Peyer's patch (tissue), 4 donors: ENCODE measurements at regions not wholly inside any gene's neighbourhood (a gene's known extent, or its start where the extent isn't known, plus 50 kb on each side); places are given as distances from the start of the nearest gene placed in this dataset.
"Not testable (repeated sequence)": the region's sequence is repeated elsewhere in the genome, so short reads cannot be mapped to it uniquely, and the experiment has no call there.

ENCODE experiments used
- DNase-seq, 3 donors: peaks; one replicate each; pipeline ENCODE4 v3.0.0-alpha.2; 2017 to 2019
- H3K27ac ChIP-seq, 4 donors: fragments of 200-600 bp; sonication (generic); one replicate each; pipeline ENCODE4 v1.5.1; 2016 to 2019
- H3K27me3 ChIP-seq, 2 donors: fragments of 200-600 bp; sonication (generic); one replicate each; pipeline ENCODE4 v1.5.1; 2019
- H3K36me3 ChIP-seq, 3 donors: fragments of 200-600 bp; sonication (generic); one replicate each; pipeline ENCODE4 v1.5.1; 2016 to 2019
- H3K4me1 ChIP-seq, 4 donors: fragments of 200-600 bp; sonication (generic); one replicate each; pipeline ENCODE4 v1.5.1; 2016 to 2019
- H3K4me3 ChIP-seq, 4 donors: fragments of 200-600 bp; sonication (generic); 1 replicate in 3 of 4; 2 replicates in 1 of 4; pipeline ENCODE4 v1.5.1; 2016 to 2019; ENCODE audit warnings: mild to moderate bottlenecking in 1 of 4
- H3K9me3 ChIP-seq, 4 donors: fragments of 200-600 bp; sonication (generic); one replicate each; pipeline ENCODE4 v1.5.1; 2016 to 2019; ENCODE audit warnings: mild to moderate bottlenecking in 1 of 4
- CTCF ChIP-seq, 6 experiments: fragments of 450-650 bp in 4 of 6; fragments of 200-600 bp in 2 of 6; sonication (generic) in 1 of 6; IDR thresholded peaks; one replicate each; pipeline ENCODE4 v1.5.1; 2017 to 2019; ENCODE audit warnings: antibody characterized with exemption in 6 of 6, mild to moderate bottlenecking in 3 of 6, moderate library complexity in 1 of 6
- POLR2A ChIP-seq, 2 donors: fragments of 450-650 bp; IDR thresholded peaks; one replicate each; pipeline ENCODE4 v1.5.1; 2017; ENCODE audit warnings: antibody characterized with exemption in 2 of 2, mild to moderate bottlenecking in 2 of 2, moderate library complexity in 2 of 2

- Histone ChIP-seq H3K36me3 (no peaks in the 10 kb centered on the region), H3K27ac (no peak overlapping the region), H3K4me1 (no peaks in the 10 kb centered on the region), H3K27me3 (no peaks in the 10 kb centered on the region), H3K4me3 (no peak overlapping the region), H3K9me3 (no peaks in the 10 kb centered on the region)
- DNase-seq = no peak
- TF ChIP-seq POLR2A (IDR thresholded peaks at IDR 0.05) (no peak), CTCF (IDR thresholded peaks at IDR 0.05) (no peak)
These were observed 110.0 kb downstream of the PSAT1 start for GRCh38 chr9:78406933-78407332.

- no peak for DNase-seq
- H3K9me3 ChIP-seq = no peaks in the 10 kb centered on the region
These were observed 110.8 kb downstream of the PSAT1 start for GRCh38 chr9:78407636-78408312.

GRCh38 chr9:78408388-78408787, 111.5 kb downstream of the PSAT1 start:
- Histone ChIP-seq H3K27me3 (no peaks in the 10 kb centered on the region), H3K4me1 (no peaks in the 10 kb centered on the region), H3K9me3 (no peaks in the 10 kb centered on the region), H3K36me3 (no peaks in the 10 kb centered on the region), H3K4me3 (no peak overlapping the region), H3K27ac (no peak overlapping the region)
- TF ChIP-seq CTCF (IDR thresholded peaks at IDR 0.05) (no peak), POLR2A (IDR thresholded peaks at IDR 0.05) (no peak)
- DNase-seq = no peak

More at GRCh38 chr9:78407636-78408312, 110.8 kb downstream of the PSAT1 start:
- H3K4me3 ChIP-seq = no peak overlapping the region
- H3K36me3 ChIP-seq = no peaks in the 10 kb centered on the region
- no peak overlapping the region for H3K27ac ChIP-seq
- H3K27me3 ChIP-seq = no peaks in the 10 kb centered on the region
- TF ChIP-seq CTCF (IDR thresholded peaks at IDR 0.05) (no peak), POLR2A (IDR thresholded peaks at IDR 0.05) (no peak)
- H3K4me1 ChIP-seq = no peaks in the 10 kb centered on the region

- not testable (repeated sequence) for H3K4me1 ChIP-seq, DNase-seq, H3K36me3 ChIP-seq, H3K4me3 ChIP-seq, H3K27ac ChIP-seq, H3K27me3 ChIP-seq, H3K9me3 ChIP-seq
These were observed 113.1 kb downstream of the PSAT1 start for GRCh38 chr9:78409928-78410510.

GRCh38 chr9:78422309-78422708, 125.4 kb downstream of the PSAT1 start:
- no peak for DNase-seq
- no peaks in the 10 kb centered on the region for H3K27me3 ChIP-seq
- no peaks in the 10 kb centered on the region for H3K4me1 ChIP-seq
- H3K36me3 ChIP-seq = no peaks in the 10 kb centered on the region
- H3K9me3 ChIP-seq = no peaks in the 10 kb centered on the region
- H3K4me3 ChIP-seq = no peak overlapping the region
- H3K27ac ChIP-seq = no peak overlapping the region
- TF ChIP-seq POLR2A (IDR thresholded peaks at IDR 0.05) (no peak), CTCF (IDR thresholded peaks at IDR 0.05) (no peak)

GRCh38 chr9:78424299-78424698, 127.4 kb downstream of the PSAT1 start:
- no peak for TF ChIP-seq CTCF (IDR thresholded peaks at IDR 0.05)
- TF ChIP-seq POLR2A (IDR thresholded peaks at IDR 0.05) = no peak
- Histone ChIP-seq H3K27ac (no peak overlapping the region), H3K36me3 (no peaks in the 10 kb centered on the region), H3K9me3 (no peaks in the 10 kb centered on the region), H3K27me3 (no peaks in the 10 kb centered on the region), H3K4me3 (no peak overlapping the region), H3K4me1 (no peaks in the 10 kb centered on the region)
- no peak for DNase-seq
